GDM1 (cell line): ENCODE measurements at regions not wholly inside any gene's neighbourhood (a gene's known extent, or its start where the extent isn't known, plus 50 kb on each side); places are given as distances from the start of the nearest gene placed in this dataset.

Source experiments
- DNase-seq: peaks from one replicate; lab custom pipeline; 2025; lab: John Stamatoyannopoulos, UW

DNA sequence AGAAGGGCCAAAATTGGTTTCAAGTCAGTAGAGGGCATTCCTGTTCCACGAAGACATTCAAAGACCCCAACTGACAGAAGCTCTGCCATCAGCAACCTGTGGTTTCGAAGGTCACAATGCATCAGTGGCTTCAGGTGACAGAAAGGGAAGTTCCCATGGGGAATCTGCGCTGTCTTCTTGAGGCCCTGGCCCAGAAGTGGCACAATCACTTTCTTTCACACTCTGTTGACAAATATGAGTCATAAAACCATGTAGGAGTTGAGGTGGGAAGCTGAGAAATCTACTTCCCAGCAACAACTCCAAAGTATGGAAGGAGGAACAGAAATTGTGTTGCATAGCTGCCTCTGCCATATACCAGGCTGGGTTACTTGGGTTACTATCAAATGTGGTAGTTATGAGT, 621.1 kb upstream of the FANCL start:
- no peak for DNase-seq

DNA sequence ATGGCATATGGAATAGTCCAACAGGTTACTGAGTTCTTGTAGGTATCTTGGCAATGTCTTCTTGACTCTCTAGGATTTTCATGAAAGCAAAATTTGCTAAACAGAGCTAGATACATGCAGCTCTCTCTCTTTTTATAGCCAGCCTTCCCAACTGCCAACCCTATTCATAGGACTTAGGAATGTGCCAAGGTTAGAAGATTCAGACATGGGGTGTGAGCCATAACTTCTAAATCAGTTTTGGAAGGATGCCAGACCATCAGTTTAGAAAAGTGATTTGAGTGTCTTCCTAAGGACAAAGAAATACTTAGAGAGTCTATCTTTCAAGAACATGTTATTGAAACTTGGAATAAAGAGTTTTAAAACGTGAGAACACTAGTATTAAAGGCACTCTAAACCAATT, 619.5 kb upstream of the FANCL start:
- DNase-seq = no peak

DNA sequence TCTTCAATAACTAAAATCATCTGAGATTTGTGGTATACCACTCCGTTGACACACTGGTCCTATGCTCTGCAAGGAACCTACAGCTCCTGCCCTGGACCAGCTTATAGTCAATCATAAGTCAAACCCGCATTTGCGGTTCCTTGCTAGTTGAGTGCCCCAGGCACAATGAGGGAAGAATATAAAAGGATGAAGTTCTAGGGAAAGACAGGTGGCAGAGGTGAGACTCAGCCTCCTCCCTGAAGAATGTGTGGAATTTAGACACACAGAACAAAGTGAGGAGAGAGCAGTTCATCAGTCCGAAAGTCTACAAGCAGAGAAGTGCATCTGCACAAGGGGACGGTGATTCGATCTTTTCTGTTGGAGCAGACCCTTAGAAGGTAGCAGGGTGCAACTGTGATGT, 615.0 kb upstream of the FANCL start:
- DNase-seq = no peak

DNA sequence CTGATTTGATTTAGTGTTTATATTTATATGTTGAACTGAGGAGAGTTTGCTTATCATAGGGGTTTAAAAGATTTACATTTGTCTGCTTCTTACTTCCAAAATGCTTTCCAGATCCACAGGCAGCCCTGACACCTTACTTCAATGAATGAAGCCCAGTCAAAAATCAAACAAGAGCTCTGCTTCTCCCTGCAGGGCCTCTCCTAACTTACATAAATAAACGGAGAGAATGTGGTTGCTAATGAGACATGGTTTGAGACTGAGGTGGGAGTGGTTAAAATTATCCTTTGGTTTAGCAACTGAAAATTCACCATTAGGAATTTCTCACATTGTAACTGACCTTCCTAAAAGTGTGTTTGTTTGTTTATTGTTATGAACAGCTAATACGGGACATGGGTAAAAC, 612.3 kb upstream of the FANCL start:
- no peak for DNase-seq

DNA sequence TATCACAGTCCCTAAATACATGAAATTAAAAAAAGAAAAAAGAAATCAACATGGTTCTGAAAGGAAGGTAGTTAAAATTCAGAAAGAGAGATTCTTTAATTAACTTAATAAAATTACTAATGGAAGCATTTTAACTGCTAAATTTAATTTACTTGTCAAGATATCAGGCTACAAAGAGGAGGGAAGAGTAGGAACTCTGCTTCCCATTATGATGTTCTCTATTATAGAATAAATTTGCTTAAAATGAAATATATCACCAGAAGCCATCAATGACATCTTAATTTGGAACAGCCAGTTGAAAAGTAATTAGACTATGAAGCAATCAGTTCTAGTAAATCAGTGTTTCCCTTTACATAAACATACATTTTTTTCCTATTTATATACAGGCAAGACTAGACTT, 611.8 kb upstream of the FANCL start:
- DNase-seq = no peak

DNA sequence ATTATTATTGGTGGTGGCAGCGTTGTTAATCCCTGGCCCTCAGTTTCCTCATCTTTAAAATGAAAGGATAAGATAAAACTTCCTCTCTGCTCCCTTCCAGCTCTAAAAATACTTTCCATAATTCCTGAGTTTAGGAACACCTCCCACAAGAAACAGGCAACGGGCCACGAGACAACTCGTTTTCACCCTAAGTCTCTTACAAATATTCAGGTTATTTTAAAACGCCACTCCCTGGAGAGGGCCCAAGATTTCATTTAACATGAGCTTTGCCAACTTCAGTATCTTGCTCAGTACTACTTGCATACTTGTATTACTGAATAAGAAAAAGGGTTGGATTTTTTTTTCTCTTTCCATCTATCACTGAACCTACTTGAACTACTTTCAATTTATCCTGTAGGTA, 611.1 kb upstream of the FANCL start:
- no peak for DNase-seq

DNA sequence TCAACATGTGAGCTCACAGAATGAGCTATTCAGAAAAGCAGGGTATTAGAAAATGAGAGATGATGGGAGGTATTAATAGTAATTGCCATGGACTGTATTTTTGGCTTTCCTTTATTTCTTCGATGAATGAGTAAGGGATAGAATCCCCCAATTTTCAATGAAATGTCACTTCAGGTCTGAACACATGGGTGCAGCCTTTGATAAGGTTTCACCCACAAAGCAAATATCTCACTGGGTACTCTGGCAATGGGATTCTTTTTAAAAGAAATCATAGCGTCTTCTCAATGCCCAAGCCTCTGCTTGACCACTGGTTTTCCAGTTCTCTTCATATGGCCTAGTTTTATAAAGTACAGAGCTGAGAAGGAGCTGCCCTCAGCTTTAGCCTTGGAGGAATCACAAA, 610.5 kb upstream of the FANCL start:
- no peak for DNase-seq

DNA sequence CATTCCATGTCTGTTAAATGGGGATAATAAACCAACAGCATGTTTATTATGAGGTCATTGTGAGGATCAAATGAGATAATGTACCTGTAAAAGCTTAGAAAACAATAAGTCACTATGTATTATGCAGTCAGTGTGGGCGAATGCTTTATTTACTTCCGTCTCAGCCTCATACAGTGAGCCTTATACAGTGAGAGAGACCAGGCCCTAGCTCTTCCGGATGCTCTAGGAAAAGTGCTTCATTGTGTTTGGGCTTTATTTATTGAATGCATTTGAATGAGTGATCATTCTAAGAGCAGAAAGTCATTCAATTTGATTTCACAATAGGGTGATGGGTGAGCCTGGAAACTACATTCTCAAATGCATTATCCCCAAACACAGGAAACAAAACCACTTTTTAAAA, 603.9 kb upstream of the FANCL start:
- DNase-seq = no peak

DNA sequence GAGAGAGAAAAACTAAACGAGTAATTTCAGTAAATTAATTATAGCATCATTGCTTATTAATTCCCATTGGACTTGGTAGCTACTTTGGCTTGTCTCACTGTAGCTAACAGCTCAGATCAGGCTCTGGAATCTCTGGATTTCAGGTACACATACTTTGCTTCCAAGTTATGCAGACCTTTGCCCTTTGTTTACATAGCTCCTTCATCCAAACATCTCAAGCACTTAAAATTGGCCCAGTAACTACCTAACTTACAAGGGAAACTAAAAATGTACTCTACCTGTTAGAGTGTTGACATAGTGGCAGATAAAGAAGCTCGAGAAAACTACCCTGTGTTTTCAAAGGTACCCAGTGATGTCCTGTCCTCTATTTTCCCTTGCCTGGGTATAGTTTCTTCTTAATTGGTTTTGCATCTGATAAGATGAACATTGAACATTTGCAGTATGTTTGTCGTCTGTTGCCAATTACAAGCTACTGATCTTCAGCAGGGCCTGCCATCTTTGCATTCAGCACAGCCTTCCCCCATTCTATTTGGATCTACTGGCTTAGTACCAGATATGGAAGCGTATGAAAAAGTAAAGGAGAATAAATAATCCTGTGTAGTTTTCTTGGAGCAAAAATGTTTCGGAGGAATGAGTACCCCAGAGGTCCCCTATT, 601.5 kb upstream of the FANCL start:
- DNase-seq = no peak

DNA sequence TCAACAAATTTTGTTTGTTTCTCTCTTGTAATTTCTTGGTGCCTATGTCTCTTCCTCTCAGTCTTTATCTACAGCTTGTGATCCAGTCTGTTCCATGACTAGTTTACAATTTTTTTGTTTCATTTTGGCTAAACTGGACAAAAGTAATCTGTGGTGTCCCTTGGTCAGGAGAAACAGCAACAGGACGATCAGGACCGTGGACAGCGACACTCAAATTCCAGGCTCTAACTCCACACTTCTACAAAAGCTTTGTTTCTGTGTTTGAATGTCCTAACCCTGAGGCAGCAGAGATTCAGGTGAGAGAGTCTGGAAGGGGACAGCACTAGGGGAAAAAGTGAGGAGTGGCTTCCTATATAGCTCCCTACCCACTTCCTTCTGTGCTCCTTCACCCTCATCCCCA, 593.3 kb upstream of the FANCL start:
- no peak for DNase-seq

DNA sequence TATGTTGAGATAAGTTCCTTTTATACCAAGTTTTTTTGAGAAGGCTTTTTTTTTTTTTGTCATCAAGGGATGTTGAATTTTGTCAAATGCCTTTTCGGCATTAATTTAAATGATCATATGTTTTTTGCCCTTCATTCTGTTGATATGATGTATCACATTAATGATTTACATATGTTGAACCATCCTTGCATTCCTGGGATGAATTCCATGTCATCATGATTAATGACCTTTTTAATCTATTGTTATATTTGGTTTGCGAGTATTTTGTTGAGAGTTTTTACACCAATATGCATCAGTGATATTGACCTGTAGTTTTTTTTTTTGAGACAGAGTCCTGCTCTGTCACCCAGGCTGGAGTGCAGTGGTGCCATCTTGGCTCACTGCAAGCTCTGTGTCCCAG, 585.7 kb upstream of the FANCL start:
- DNase-seq = no peak

DNA sequence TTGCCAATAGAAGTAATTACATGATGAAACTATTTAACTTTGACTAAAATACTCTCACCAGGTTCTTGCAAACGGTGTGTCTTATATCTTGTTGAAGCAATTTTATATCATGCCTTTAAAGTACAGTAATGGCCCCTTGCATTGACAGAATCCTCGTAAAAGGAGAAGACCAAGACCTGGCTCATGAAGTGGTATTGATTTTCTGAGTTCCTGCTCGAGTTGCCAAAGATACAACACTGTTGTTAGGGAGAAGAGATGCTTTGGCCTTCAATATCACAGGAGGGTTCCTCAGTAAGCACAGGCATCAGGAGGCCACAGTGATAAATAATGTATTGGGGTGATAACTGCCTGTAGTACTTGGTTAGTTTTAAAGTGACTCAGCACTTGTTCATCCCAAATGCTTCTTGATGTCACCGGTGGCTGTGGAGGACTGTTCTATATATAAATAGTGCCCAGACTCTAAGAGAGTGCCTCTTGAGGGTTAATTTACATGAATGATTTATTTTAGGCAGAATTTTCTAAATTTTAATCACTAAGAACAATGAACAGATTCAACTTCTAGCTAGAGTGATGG, 571.7 kb upstream of the FANCL start:
- DNase-seq = no peak

DNA sequence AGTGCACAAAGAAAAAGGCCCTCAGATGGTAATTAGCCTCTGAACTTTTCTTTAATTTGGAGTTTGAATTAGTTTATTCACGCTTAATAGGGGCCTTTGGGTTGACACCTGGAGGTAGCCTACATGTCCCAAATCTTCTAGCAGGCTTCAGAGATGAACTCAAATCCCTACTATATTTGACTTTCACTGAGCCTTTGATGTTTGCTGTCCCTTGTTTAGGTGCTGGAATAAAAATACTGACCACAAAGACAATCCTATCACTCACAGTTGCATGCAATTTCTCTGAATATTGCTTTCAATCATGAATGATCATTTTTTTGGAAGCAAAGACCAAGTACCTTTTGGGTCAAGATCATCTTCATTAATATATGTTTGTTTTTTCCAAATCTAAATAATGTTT, 564.0 kb upstream of the FANCL start:
- DNase-seq = no peak

DNA sequence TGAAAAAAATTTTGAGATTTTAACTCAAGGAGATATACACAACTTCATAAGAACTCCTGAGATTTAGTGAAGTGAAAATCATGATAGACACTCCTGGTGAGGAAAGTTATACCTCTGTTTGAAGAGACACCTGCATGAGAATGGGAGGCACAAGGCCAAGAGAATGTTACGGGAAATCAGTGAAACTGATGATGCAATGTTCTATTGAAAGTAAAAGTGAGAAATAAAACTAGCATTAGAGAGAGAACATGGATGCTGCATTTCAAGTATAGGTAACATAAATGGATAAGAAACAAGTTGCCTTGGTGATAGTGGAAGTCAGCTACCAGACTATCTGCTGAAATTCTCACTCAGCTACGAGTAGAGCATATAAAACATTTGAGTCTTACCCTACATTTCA, 562.1 kb upstream of the FANCL start:
- no peak for DNase-seq

DNA sequence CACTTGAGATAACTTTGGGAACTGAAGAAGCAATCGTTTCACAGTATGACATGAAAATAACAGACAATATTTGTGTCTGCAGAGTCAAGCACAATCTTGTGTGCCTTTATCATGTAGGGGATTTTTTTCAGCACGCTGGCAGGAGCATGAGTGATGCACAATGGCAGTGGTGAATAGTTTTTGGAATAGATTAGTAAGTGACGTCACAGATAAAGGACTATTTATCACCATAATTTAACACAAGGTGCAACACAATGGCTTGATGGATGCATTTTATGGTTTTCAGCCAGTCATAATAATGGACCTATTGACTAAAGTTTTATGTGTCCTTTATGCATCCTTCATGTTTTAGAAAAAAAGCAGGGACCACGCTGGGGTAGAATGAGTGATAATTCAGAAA, 559.8 kb upstream of the FANCL start:
- DNase-seq = no peak

DNA sequence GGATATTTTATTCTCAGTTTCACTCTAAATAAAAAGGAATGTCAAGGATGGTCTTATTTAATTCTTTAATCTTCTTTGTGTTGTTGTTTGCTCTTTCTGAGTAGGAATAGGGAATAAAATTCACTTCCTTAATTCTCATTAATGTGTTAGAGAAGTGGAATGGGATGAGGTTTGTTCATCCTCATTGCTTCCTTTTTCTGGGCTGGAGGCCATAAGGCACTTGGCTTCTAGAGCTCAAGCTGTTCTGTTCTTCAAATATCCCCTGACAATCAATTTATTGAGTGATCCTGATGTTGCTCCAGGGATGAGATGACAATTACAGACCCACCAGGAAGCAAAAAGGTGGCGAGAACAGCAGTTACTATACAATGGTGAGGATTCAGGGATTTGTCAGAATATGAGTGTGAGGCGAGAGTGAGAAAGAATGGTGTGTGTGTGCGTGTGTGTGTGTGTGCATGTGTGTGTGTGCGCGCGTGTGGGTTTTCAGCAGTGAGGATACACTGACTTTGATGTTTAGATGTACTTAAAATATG, 557.6 kb upstream of the FANCL start:
- DNase-seq = no peak

DNA sequence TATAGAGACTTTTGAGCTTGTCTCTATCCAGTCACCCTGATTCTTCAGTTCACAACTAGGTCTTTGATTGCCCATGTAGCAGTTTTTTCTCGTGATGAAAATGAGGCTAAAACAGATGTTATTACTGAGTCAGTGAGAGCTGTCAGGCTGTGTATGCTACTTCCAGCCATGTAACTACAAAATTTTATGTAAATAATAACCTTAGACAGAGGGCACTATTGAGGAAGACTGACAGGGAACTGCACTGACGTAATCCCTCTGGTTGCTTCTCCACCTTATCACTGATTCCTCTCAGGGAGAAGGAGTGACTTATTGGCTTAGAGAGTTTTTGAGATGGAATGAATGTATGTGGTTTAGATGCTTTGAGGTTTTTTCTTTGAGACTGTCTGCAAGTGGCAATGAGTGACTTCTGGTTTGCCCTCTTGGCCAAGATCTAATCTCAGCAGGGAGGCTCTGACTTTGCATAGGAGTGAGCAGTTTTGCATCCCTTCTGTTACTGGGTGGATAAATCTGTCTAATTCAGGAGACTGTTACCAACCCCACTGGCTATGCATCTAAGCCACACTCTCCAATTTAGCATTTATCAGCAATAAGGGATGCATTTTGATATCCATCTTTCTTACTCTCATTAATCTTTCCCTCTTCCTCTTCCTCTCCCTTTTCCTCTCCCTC, 555.2 kb upstream of the FANCL start:
- no peak for DNase-seq

DNA sequence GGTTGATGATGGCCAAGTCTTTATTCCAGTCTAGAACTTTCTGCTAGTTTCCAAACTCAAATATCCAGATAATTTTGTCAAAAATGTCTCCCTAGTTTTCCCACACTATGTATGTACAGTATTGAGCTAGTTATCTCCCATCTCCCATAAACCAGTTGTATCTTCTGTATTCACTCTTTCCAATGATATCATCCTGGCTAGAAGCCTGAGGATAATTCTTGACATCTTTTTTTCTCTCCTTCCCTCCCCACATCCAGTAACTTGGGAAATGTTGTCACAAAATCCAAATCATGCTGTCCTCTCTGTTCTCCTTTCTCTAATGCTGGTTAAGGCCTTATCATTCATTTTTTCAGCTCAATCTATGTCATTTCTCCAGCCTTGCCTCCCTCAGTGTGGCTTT, 553.8 kb upstream of the FANCL start:
- DNase-seq = no peak

DNA sequence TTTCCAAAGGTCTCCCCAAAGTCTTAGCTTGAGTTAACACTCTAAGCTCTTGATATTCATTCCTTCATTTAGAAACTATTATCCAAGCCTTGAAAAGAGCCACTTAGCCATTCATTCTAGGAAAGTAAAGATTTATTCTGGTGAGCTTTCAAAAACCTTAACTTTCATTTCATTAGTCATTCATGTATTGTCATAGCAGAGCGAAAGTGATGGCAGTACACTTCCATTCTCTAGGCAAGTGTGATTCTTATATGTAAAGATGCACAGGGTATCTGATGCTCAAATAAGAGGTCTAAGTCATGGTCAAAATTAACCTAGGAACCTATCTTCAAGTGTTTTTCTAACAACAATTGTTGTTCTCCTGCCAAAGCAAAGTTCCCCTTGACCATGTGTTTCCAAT, 553.0 kb upstream of the FANCL start:
- DNase-seq = no peak

DNA sequence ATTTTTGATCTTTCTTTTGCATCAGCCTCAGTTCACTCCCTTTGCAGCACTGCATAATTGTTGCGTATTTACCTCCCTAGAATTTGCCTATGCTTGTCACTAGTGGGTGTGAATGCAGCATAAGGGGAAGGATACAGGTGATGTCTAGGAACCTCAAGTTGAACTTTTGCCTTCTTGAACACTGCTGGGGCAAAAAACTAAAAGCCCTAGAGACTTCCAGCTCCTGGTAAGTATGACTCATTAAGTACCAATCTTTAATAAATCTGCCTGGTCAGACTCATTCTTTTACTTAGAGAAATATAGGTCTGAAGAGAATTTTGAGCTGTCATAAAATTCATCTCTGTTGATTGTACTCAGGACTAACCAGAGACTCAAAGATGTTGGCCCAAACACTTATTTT, 547.3 kb upstream of the FANCL start:
- DNase-seq = no peak

DNA sequence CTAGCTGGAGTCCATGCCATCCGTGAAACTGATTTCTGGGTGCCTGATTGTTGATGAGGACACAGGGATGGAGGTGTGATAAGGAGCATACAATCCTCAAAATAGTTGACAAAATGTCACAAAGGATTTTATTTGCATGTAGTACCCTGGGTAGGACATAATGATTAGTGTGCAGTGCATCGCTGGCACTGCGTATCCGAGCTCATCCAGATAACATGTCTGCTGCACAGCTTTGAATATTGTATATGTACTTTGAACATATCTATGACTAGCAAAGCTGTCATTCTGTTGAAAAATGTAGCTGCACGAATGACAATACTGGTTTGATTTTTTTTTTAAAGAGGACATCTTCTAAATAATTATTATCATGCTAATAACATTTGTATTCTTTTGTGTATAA, 529.7 kb upstream of the FANCL start:
- no peak for DNase-seq

DNA sequence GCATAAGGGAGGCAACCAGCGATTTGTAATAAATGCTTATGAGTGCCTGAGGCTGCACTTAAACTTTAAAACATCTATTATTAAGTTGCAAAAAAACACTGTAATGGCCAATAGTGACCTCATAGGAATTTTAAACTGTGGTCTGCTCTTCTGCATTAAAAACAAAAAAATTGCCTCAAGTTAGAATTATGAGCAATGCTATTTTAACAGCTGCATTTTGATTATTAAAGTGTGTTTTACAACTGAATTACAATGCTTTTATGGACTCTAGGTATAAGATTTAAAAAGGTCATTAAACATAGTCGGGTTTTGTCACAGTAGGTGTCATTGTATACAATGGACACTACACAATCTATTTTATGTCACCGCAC, 528.7 kb upstream of the FANCL start:
- DNase-seq = no peak

DNA sequence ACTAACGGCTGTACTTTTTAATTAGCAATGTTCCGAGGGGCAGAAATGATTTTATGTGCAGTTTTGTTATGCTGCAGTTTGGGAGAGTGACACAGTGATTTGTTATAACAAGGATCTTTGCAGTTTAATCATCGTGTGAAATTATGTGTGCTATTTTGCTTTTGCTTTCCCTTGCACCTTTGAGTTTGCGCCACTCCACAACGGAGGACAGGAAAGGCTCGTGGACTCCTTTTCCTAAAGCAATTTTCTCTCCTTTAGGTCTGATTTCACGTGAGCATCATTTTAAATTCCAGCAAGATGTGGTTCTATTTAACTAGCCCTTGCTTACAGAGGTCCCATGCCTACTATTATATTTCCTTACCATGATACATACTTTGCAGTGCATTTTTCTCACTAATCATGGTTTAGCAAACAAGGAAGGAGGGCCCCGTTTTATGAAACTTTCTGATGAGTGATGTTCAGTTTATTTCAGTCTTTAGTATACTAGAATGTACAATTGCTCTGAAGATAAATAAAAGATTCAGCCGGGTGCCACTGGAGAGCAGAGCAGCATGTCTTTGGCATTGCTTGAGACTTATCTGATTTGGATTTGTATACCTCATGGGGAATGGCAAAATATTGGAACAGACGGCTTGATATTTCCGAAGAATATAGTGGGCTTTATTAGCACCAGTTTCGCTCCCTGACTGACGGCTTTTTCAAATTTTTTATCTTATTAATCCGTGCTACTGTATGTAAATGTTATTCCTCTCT, 528.2 kb upstream of the FANCL start:
- no peak for DNase-seq
